Kidney epithelial cell (primary cell): ENCODE measurements at regions not wholly inside any gene's neighbourhood (a gene's known extent, or its start where the extent isn't known, plus 50 kb on each side); places are given as distances from the start of the nearest gene placed in this dataset.
"Not testable (repeated sequence)": the region's sequence is repeated elsewhere in the genome, so short reads cannot be mapped to it uniquely, and the experiment has no call there.

Experiments used
- DNase-seq: peaks from one replicate; pipeline ENCODE4 v3.0.0-alpha.2; 2010; ENCODE audit warnings: low read depth
- H3K27me3 ChIP-seq: 2 replicates; pipeline ENCODE4 v1.6.0; 2011; ENCODE audit warnings: low read length; ENCODE audit not compliant: control insufficient read depth, insufficient read depth
- H3K36me3 ChIP-seq: 2 replicates; pipeline ENCODE4 v1.5.1; 2011; ENCODE audit warnings: low read length; ENCODE audit not compliant: control insufficient read depth, insufficient read depth
- H3K4me3 ChIP-seq: 2 replicates; pipeline ENCODE4 v1.5.1; 2011; ENCODE audit warnings: low read depth, mild to moderate bottlenecking, control low read depth, low read length
- TF ChIP-seq, protein P1 (sequence below): IDR thresholded peaks from 2 replicates; pipeline ENCODE4 v1.5.1; 2011; ENCODE audit warnings: mild to moderate bottlenecking, moderate library complexity, low read length, control low read depth, inconsistent platforms; ENCODE audit not compliant: insufficient read depth, poor library complexity, severe bottlenecking

- TF ChIP-seq, protein P1, sequence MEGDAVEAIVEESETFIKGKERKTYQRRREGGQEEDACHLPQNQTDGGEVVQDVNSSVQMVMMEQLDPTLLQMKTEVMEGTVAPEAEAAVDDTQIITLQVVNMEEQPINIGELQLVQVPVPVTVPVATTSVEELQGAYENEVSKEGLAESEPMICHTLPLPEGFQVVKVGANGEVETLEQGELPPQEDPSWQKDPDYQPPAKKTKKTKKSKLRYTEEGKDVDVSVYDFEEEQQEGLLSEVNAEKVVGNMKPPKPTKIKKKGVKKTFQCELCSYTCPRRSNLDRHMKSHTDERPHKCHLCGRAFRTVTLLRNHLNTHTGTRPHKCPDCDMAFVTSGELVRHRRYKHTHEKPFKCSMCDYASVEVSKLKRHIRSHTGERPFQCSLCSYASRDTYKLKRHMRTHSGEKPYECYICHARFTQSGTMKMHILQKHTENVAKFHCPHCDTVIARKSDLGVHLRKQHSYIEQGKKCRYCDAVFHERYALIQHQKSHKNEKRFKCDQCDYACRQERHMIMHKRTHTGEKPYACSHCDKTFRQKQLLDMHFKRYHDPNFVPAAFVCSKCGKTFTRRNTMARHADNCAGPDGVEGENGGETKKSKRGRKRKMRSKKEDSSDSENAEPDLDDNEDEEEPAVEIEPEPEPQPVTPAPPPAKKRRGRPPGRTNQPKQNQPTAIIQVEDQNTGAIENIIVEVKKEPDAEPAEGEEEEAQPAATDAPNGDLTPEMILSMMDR, result no peak
- no peak overlapping the region for H3K4me3 ChIP-seq
- H3K27me3 ChIP-seq, result peaks cover 57% of the 10 kb centered on the region
- H3K36me3 ChIP-seq, result no peaks in the 10 kb centered on the region
- DNase-seq, result no peak
Observed at GRCh38 chr7:1351881-1352625, 107.2 kb downstream of the MICALL2 start.

DNA sequence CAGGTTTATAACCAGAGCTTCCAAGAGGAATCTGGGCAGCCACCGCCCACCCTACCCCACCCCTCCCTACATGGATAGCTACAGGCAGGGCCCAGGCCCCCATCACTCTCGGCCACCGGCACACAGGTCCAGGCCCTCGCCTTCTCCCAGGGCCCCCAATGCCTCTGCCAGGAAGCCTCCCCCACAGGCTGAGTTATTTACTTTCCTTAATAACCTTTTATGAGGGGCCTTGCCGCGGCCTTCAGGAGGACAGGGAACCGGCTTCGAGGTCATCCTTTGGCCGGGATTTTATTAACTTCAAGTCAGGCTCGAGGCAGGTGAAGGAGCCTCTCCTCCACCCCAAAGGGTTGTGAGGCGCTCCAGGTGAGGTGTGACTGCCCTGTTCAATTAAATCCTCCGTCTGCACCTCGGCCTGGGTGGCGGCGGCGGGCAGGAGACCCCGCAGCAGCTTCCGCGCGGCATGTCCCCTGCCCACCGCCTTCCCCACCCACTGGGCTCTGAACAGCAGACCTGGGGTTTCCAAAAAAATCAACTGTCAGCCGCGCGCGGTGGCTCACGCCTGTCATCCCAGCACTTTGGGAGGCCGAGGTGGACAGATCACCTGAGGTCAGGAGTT is 106.5 kb downstream of the MICALL2 start:
- no peaks in the 10 kb centered on the region for H3K36me3 ChIP-seq
- H3K4me3 ChIP-seq, result no peak overlapping the region
- TF ChIP-seq, protein P1, result no peak
- DNase-seq, result no peak
- peaks cover 56% of the 10 kb centered on the region for H3K27me3 ChIP-seq

DNA sequence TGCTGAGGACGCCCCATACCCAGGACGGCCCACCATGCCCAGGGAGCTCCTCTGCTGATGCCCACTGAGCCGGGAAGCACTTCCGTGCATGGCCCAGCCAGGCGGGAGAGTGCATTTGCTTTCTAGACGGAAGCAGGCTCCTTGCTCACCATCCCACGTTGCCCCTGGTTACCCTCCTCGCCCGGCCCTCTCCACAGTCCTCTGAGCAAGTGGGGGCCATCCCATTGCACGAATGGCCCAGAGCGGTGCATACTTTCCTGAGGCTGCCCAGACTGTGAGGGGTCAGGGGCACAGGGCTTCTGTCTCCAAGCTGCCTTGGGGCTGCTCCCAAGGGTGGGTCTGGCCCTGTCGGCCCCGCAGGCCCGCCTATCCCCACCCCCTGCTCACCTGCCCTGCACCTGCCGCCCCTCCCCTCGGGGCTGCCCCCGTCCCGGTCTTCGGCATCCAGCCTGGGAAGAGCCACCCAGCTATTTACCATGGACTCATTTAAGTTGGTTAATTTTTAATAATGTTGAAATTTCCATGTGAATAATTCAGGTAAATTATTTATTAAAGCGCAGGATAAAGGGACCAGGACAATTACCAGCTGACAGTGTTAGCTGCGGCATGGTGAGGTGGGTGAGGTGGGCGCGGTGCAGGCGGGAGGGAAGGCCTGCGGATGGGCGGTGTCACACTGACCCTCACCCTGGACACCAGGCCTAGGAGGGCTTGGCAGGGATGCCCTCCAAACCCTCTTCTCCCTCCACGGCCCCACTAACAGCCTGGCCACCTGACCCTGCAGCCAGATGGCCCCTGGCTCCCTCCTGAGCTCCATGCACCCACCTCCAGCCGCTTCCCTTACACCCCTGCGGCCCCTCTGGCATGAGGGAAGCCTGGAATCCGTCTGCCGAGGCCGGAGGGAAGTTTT is 104.4 kb downstream of the MICALL2 start:
- Histone ChIP-seq H3K4me3 (no peak overlapping the region), H3K36me3 (no peaks in the 10 kb centered on the region), H3K27me3 (peaks cover 48% of the 10 kb centered on the region)
- DNase-seq, result no peak
- TF ChIP-seq, protein P1, result no peak

GRCh38 chr7:1355568-1356340 is 103.5 kb downstream of the MICALL2 start:
- no peak for DNase-seq
- TF ChIP-seq, protein P1, result no peak
- Histone ChIP-seq H3K27me3 (peaks cover 48% of the 10 kb centered on the region), H3K4me3 (no peak overlapping the region), H3K36me3 (no peaks in the 10 kb centered on the region)

- peaks cover 49% of the 10 kb centered on the region for H3K27me3 ChIP-seq
- H3K36me3 ChIP-seq, H3K4me3 ChIP-seq, DNase-seq: not testable (repeated sequence)
Observed at GRCh38 chr7:1356853-1357252, 102.4 kb downstream of the MICALL2 start.

- DNase-seq, H3K4me3 ChIP-seq, H3K36me3 ChIP-seq: not testable (repeated sequence)
- H3K27me3 ChIP-seq, result peaks cover 45% of the 10 kb centered on the region
Observed at GRCh38 chr7:1357260-1357600, 102.0 kb downstream of the MICALL2 start.
